SH-SY5Y (cell line): ENCODE measurements at regions not wholly inside any gene's neighbourhood (a gene's known extent, or its start where the extent isn't known, plus 50 kb on each side); places are given as distances from the start of the nearest gene placed in this dataset.

Experiments used
- GATA2 ChIP-seq: IDR thresholded peaks from 2 replicates; pipeline ENCODE4 v1.6.1; 2011; ENCODE audit warnings: mild to moderate bottlenecking, low read depth, low read length
- GATA3 ChIP-seq: IDR thresholded peaks from 2 replicates; pipeline ENCODE4 v1.6.1; 2011; ENCODE audit warnings: low read depth, mild to moderate bottlenecking, low read length, moderate library complexity

- no peak for TF ChIP-seq GATA2
- no peak for TF ChIP-seq GATA3
Measured at GRCh38 chr22:44609400-44609988, 92.5 kb upstream of the PRR5 start.
